NCI-H187 treated with DMSO at 0.1 percent for 48 hours (cell line): ENCODE measurements at regions not wholly inside any gene's neighbourhood (a gene's known extent, or its start where the extent isn't known, plus 50 kb on each side); places are given as distances from the start of the nearest gene placed in this dataset.

Experiments used
- DNase-seq: peaks from one replicate; lab custom pipeline; 2025; lab: John Stamatoyannopoulos, UW

- no peak for DNase-seq
Observed at GRCh38 chr7:156223935-156224832, 411.9 kb upstream of the SHH start.

- no peak for DNase-seq
Observed at GRCh38 chr7:156222611-156223010, 410.3 kb upstream of the SHH start.

GRCh38 chr7:156222151-156222550, 409.9 kb upstream of the SHH start:
- no peak for DNase-seq

GRCh38 chr7:156220701-156221100, 408.4 kb upstream of the SHH start:
- DNase-seq, result no peak

GRCh38 chr7:156220078-156220605, 407.9 kb upstream of the SHH start:
- no peak for DNase-seq

- no peak for DNase-seq
Observed at GRCh38 chr7:156219307-156220077, 407.2 kb upstream of the SHH start.

GRCh38 chr7:156218544-156219306, 406.5 kb upstream of the SHH start:
- DNase-seq, result no peak

- no peak for DNase-seq
Observed at GRCh38 chr7:156217803-156218202, 405.5 kb upstream of the SHH start.

- no peak for DNase-seq
Observed at GRCh38 chr7:156209087-156209486, 396.8 kb upstream of the SHH start.

GRCh38 chr7:156207306-156207705, 395.0 kb upstream of the SHH start:
- DNase-seq, result no peak

- DNase-seq, result no peak
Observed at GRCh38 chr7:156206174-156206573, 393.9 kb upstream of the SHH start.

GRCh38 chr7:156204820-156205219, 392.6 kb upstream of the SHH start:
- no peak for DNase-seq

- DNase-seq, result no peak
Observed at GRCh38 chr7:156203923-156204322, 391.7 kb upstream of the SHH start.

GRCh38 chr7:156198277-156198676, 386.0 kb upstream of the SHH start:
- DNase-seq, result no peak

- DNase-seq, result no peak
Observed at GRCh38 chr7:156196649-156197048, 384.4 kb upstream of the SHH start.

- no peak for DNase-seq
Observed at GRCh38 chr7:156195276-156195675, 383.0 kb upstream of the SHH start.

GRCh38 chr7:156194813-156195212, 382.6 kb upstream of the SHH start:
- DNase-seq, result no peak

- no peak for DNase-seq
Observed at GRCh38 chr7:156192921-156193320, 380.7 kb upstream of the SHH start.

- DNase-seq, result no peak
Observed at GRCh38 chr7:156191090-156191489, 378.8 kb upstream of the SHH start.

GRCh38 chr7:156185076-156185475, 372.8 kb upstream of the SHH start:
- no peak for DNase-seq

GRCh38 chr7:156184164-156184563, 371.9 kb upstream of the SHH start:
- no peak for DNase-seq
